Lung (tissue), 11 donors: ENCODE measurements at regions not wholly inside any gene's neighbourhood (a gene's known extent, or its start where the extent isn't known, plus 50 kb on each side); places are given as distances from the start of the nearest gene placed in this dataset.
A peak's percentile ranks its signal among the peaks of the same experiment; 100 is the strongest.
"Not testable (repeated sequence)": the region's sequence is repeated elsewhere in the genome, so short reads cannot be mapped to it uniquely, and the experiment has no call there.

Experiments used
- ATAC-seq: fragments of 200-7000 bp; cut with Tn5 transposase; one replicate; pipeline ENCODE4 v1.9.1; 2020; ENCODE audit warnings: moderate number of reproducible peaks; ENCODE audit not compliant: insufficient read depth, low FRiP score
- DNase-seq, 3 donors: peaks; one replicate each; pipeline ENCODE4 v3.0.0-alpha.2; 2013 to 2017
- H3K27ac ChIP-seq, 2 donors: one replicate each; pipeline ENCODE4 v1.5.1; 2013; ENCODE audit warnings: mild to moderate bottlenecking in 2 of 2, moderate library complexity in 2 of 2, control low read depth in 1 of 2, inconsistent platforms in 1 of 2, low read depth in 1 of 2, low read length in 1 of 2
- H3K27me3 ChIP-seq, 3 donors: one replicate each; pipeline ENCODE4 v1.5.1; 2013; ENCODE audit warnings: low read length in 2 of 3; ENCODE audit not compliant: control insufficient read depth in 3 of 3, insufficient read depth in 3 of 3
- H3K36me3 ChIP-seq, 4 donors: one replicate each; pipeline ENCODE4 v1.5.1; 2013; ENCODE audit warnings: low read length in 4 of 4, mild to moderate bottlenecking in 1 of 4, moderate library complexity in 1 of 4; ENCODE audit not compliant: control insufficient read depth in 4 of 4, insufficient read depth in 4 of 4
- H3K4me1 ChIP-seq, 5 donors: one replicate each; pipeline ENCODE4 v1.5.1; 2013; ENCODE audit warnings: low read length in 5 of 5, mild to moderate bottlenecking in 2 of 5, moderate library complexity in 1 of 5; ENCODE audit not compliant: control insufficient read depth in 5 of 5, insufficient read depth in 5 of 5
- H3K4me3 ChIP-seq: one replicate; pipeline ENCODE4 v1.5.1; 2013; ENCODE audit warnings: mild to moderate bottlenecking, control low read depth, moderate library complexity
- H3K9ac ChIP-seq, 2 donors: one replicate each; pipeline ENCODE4 v1.5.1; 2013; ENCODE audit warnings: low read length in 2 of 2, control low read depth in 1 of 2; ENCODE audit not compliant: insufficient read depth in 1 of 2
- H3K9me3 ChIP-seq, 4 donors: one replicate each; pipeline ENCODE4 v1.5.1; 2013; ENCODE audit warnings: low read length in 3 of 4, mild to moderate bottlenecking in 1 of 4, moderate library complexity in 1 of 4; ENCODE audit not compliant: control insufficient read depth in 4 of 4, insufficient read depth in 3 of 4
- WGBS, 2 donors: extraction: QIAGEN DNeasy Blood & Tissue Kit; methylation state at CpG; one replicate each; pipeline ENCODE4 v1.1.7; 2013; 5-methylcytosine and 5-hydroxymethylcytosine counted together
- TF ChIP-seq, protein P1 (sequence below): IDR thresholded peaks from 2 replicates; pipeline ENCODE4 v1.5.1; 2012; ENCODE audit warnings: mild to moderate bottlenecking; ENCODE audit errors: control extremely low read depth, extremely low read depth
- donor health status: control.
- donor health status: control.
- donor health status: Bipolar disorder and iron deficiency.
- donor health status: healthy.
- donor health status: DM: yes; HTN: yes; CAD: no.

DNA sequence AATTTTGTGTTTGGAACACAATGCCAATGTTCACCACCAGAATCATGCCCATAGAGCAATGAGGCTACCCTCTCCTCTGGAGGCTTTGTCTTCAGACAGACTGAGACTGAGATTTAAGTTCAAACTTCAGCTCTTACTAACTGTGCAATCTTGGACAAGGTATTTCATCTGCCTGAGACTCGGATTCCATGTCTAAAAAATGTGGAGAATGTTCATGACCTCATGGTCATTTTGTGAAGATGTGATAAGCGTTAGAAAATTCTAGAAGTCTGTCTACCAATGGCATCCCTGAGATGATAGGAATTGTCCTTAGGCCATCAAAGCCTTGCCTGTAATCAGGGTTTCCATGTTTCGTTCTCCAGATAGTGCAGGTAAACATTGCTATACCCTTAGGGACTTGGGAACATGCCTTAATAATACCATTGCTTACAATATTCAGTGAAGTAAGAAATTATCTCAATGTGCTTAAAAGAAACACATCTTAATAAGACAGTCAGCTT is 388.2 kb upstream of the MAF start:
- Histone ChIP-seq H3K9ac (no peak overlapping the region), H3K27ac (no peak overlapping the region), H3K4me3 (no peak overlapping the region), H3K36me3 (no peaks in the 10 kb centered on the region), H3K9me3 (peaks cover 0 to 3% (median 0%) of the 10 kb centered on the region in 4 donors), H3K4me1 (peaks cover 0 to 17% (median 4%) of the 10 kb centered on the region in 5 donors), H3K27me3 (no peaks in the 10 kb centered on the region)
- TF ChIP-seq, protein P1, sequence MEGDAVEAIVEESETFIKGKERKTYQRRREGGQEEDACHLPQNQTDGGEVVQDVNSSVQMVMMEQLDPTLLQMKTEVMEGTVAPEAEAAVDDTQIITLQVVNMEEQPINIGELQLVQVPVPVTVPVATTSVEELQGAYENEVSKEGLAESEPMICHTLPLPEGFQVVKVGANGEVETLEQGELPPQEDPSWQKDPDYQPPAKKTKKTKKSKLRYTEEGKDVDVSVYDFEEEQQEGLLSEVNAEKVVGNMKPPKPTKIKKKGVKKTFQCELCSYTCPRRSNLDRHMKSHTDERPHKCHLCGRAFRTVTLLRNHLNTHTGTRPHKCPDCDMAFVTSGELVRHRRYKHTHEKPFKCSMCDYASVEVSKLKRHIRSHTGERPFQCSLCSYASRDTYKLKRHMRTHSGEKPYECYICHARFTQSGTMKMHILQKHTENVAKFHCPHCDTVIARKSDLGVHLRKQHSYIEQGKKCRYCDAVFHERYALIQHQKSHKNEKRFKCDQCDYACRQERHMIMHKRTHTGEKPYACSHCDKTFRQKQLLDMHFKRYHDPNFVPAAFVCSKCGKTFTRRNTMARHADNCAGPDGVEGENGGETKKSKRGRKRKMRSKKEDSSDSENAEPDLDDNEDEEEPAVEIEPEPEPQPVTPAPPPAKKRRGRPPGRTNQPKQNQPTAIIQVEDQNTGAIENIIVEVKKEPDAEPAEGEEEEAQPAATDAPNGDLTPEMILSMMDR, result no peak
- DNase-seq (no peak), ATAC-seq (no peak)
- 79 to 89% methylated on average over 3 of the region's 3 CpGs for WGBS, 2 donors

DNA sequence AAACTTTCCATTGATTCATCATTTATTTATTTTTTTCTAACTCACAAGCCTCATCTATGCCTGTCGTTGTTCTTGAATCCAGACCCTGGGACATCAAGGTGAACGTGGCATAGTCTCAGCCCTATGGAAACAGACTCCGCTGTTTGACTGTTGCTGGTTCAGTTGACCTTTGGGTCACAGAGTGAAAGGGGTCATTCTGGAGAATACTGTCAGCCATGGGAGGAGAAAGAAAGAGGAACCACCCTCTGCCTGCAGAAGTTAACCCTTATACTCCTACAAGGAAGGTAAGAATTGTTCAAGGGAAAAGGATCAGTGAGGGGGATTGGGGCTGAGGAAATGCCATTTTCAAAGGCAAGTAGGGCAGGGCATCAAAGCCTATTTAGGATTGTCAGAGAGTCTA is 387.6 kb upstream of the MAF start:
- WGBS, 2 donors, result 91 to 94% methylated on average over 3 of the region's 3 CpGs

DNA sequence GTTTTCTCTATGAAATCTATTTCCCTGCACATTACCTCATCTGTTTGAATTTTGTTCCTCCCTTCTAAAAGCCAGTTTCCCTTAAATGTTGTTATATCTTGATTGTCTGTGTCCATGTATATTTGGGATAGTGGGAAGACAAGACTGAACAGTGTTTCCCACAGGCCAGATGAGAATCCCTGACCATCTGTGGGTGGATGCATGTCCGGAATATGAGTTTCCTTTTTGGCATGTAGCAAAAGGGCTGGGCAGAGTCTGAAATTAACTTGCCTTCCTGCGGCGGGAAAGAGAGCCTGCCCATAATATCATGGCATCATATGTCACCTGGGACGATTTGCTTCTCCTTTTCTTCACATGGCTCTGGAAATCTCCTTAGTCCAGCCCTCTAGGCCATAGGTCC is 385.8 kb upstream of the MAF start:
- TF ChIP-seq, protein P1, result no peak
- Histone ChIP-seq H3K9ac (no peak overlapping the region), H3K4me1 (peaks cover 0 to 17% (median 4%) of the 10 kb centered on the region in 5 donors), H3K4me3 (no peak overlapping the region), H3K9me3 (no peaks in the 10 kb centered on the region), H3K27me3 (no peaks in the 10 kb centered on the region), H3K36me3 (no peaks in the 10 kb centered on the region), H3K27ac (no peak overlapping the region)
- WGBS, 2 donors, result 71 to 79% methylated on average over 4 of the region's 4 CpGs
- ATAC-seq, result no peak
- no peak for DNase-seq

More for the DNA sequence above, 387.6 kb upstream of the MAF start:
- Histone ChIP-seq H3K27ac (no peak overlapping the region), H3K4me3 (no peak overlapping the region), H3K36me3 (no peaks in the 10 kb centered on the region), H3K9me3 (peaks cover 0 to 3% (median 0%) of the 10 kb centered on the region in 4 donors), H3K4me1 (peaks cover 0 to 17% (median 4%) of the 10 kb centered on the region in 5 donors), H3K27me3 (no peaks in the 10 kb centered on the region), H3K9ac (no peak overlapping the region)
- TF ChIP-seq, protein P1, result no peak
- DNase-seq (no peak), ATAC-seq (no peak)

DNA sequence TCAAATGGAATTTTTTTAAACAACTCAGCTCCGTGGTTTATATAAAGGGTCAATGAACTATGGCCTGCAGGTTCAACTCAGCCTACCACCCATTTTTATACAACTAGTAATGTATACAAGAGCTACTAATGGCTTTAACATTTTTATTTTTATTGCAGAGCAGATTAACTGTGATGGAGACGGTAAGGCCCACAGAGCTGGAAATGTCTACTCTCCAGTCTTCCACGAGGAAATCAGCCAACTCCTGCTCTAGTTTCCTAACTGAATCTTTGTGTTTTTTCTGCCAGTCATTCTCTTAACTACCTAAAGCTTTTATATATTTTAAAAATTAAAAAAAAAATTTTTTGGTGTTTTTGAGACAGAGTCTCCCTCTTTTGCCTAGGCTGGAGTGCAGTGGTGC is 385.1 kb upstream of the MAF start:
- no peaks in the 10 kb centered on the region for H3K36me3 ChIP-seq
- H3K4me1 ChIP-seq, result peaks cover 0 to 17% (median 4%) of the 10 kb centered on the region in 5 donors
- WGBS, 2 donors, result 77 to 84% methylated on average over 3 of the region's 3 CpGs
- no peak overlapping the region for H3K4me3 ChIP-seq
- ATAC-seq (no peak), DNase-seq (peak; percentile 56 to 94 (median 85))
- H3K27me3 ChIP-seq, result no peaks in the 10 kb centered on the region
- TF ChIP-seq, protein P1, result no peak
- H3K9me3 ChIP-seq, result no peaks in the 10 kb centered on the region
- no peak overlapping the region for H3K27ac ChIP-seq
- no peak overlapping the region for H3K9ac ChIP-seq

DNA sequence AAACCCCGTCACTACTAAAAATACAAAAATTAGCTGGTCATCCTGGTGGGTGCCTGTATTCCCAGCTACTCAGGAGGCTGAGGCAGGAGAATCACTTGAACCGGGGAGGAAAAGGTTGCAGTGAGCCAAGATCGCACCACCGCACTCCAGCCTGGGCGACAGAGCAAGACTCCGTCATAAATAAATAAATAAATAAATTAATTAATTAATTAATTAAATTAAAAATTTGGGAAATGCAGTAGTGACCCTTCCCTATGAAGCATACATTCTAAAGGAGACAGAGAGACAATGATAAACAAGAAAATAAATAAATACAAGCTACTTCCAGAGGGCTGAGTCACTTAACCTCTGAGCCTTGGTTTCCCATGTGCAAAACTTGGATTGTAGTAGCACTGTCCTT is 383.6 kb upstream of the MAF start:
- 98 to 99% methylated on average over 6 of the region's 6 CpGs for WGBS, 2 donors
- not testable (repeated sequence) for H3K4me3 ChIP-seq, H3K27me3 ChIP-seq, H3K36me3 ChIP-seq, DNase-seq, H3K27ac ChIP-seq, ATAC-seq, H3K9me3 ChIP-seq, H3K9ac ChIP-seq
- H3K4me1 ChIP-seq, result peaks cover 0 to 15% (median 4%) of the 10 kb centered on the region in 5 donors
